AG04450 (cell line): ENCODE measurements at regions not wholly inside any gene's neighbourhood (a gene's known extent, or its start where the extent isn't known, plus 50 kb on each side); places are given as distances from the start of the nearest gene placed in this dataset.

ENCODE experiments used
- CTCF ChIA-PET: fragments of 300-600, 350-600 bp; formaldehyde crosslinking; extraction: SDS; loops from one replicate; lab custom pipeline; 2022; ENCODE audit warnings: antibody characterized with exemption, inconsistent platforms; lab: Charles Lee
- POLR2A ChIA-PET: fragments of 350-600 bp; formaldehyde crosslinking; extraction: SDS; loops from one replicate; lab custom pipeline; 2021; ENCODE audit warnings: antibody characterized with exemption, inconsistent platforms; lab: Yijun Ruan, JAX
- DNase-seq: peaks from one replicate; pipeline ENCODE4 v3.0.0-alpha.2; 2011; ENCODE audit warnings: low read depth, low spot score
- H3K27ac ChIP-seq: one replicate; pipeline ENCODE4 v1.5.1; 2012; ENCODE audit warnings: low read depth, low read length, control low read depth
- H3K27me3 ChIP-seq: one replicate; pipeline ENCODE4 v1.6.0; 2012; ENCODE audit warnings: low read length; ENCODE audit not compliant: control insufficient read depth, insufficient read depth
- H3K4me3 ChIP-seq: 2 replicates; pipeline ENCODE4 v1.5.1; 2011; ENCODE audit warnings: mild to moderate bottlenecking, low read depth, low read length, control low read depth
- H3K9me3 ChIP-seq: 2 replicates; pipeline ENCODE4 v1.5.1; 2012; ENCODE audit warnings: low read length; ENCODE audit not compliant: control insufficient read depth, insufficient read depth
- CTCF ChIP-seq: IDR thresholded peaks from 2 replicates; pipeline ENCODE4 v1.5.1; 2011; ENCODE audit warnings: low read depth, low read length, control low read depth, inconsistent platforms

DNA sequence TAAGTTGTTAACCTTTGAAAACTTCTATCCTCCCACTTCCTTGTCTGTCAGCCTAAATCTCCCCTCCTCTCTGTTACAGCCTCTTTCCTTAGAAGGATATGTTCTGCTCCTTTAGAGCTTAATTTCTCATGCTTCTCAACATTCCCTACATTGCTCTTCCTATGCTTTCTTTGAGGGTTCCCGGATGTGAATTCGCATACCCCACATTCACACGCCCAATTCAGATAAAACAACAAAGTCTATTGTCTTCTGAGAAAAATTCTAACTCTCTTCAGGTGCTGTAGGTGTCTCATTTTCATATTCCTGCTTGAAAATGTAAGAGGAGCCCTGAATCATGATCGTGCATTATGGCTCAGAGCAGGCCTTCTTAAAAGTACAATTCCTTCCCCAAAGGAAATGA, 171.8 kb upstream of the DPH6 start:
- no peak for DNase-seq
- ChIA-PET CTCF (no interaction called here), POLR2A (no interaction called here)
- H3K27ac ChIP-seq = no peak overlapping the region
- no peaks in the 10 kb centered on the region for H3K9me3 ChIP-seq
- no peaks in the 10 kb centered on the region for H3K27me3 ChIP-seq
- no peak overlapping the region for H3K4me3 ChIP-seq
- TF ChIP-seq CTCF = no peak

DNA sequence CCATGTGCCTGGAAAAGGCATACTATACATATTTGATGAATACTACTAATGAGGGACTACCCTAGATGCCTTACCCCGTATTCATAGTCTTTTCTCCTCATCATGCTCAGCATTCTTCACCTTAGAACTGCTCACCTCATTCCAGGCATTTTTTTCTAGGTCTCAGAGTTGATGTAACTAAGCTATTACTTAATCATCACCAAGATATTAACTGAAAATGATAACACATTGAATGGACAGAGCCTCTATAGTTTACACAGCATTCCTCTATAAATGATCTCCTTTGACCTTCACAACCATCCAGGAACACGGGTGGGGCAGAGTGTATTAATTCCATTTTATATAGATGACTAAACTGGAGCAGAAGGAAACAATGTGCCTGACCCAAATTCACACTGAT, 174.1 kb upstream of the DPH6 start:
- ChIA-PET CTCF (no interaction called here), POLR2A (interaction anchor here (1.0 kb wide), 1 partner anchor 23 kb away, joined by 4 read pairs; no protein-coding TSS in a partner anchor)

DNA sequence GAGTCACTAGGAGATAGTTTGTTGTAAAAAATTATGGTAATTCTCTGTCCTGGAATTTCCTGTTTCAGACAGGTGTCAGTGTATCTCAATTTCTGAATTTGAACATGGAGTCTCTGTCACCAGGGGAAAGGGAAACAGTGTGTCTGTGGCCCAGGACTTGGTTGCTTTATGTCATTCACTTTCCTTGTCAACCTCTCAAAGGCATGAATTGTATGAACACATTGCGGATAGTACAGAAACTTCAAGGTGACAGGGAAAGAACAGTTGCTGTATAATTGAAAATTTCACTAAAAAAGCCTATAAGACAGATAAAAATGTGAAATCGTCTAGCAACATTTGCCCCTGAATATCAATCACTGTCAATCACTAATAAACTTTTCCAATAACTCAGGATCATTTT, 175.0 kb upstream of the DPH6 start:
- Histone ChIP-seq H3K27ac (no peak overlapping the region), H3K4me3 (no peak overlapping the region), H3K27me3 (no peaks in the 10 kb centered on the region), H3K9me3 (no peaks in the 10 kb centered on the region)
- no peak for DNase-seq
- ChIA-PET CTCF (no interaction called here), POLR2A (no interaction called here)
- TF ChIP-seq CTCF = no peak

More for the DNA sequence above, 174.1 kb upstream of the DPH6 start:
- no peak for TF ChIP-seq CTCF
- Histone ChIP-seq H3K27me3 (no peaks in the 10 kb centered on the region), H3K27ac (no peak overlapping the region), H3K4me3 (no peak overlapping the region), H3K9me3 (no peaks in the 10 kb centered on the region)
- no peak for DNase-seq

GRCh38 chr15:35721751-35722150, 175.8 kb upstream of the DPH6 start:
- H3K9me3 ChIP-seq = no peaks in the 10 kb centered on the region
- ChIA-PET POLR2A (no interaction called here), CTCF (no interaction called here)

GRCh38 chr15:35722501-35722900, 176.5 kb upstream of the DPH6 start:
- H3K27me3 ChIP-seq = no peaks in the 10 kb centered on the region
- ChIA-PET CTCF (interaction anchor here (0.7 kb wide), 2 partner anchors 200 to 630 kb away, joined by 3 to 6 read pairs; no protein-coding TSS in a partner anchor), POLR2A (interaction anchor here (0.6 kb wide), 1 partner anchor 24 kb away, joined by 7 read pairs; no protein-coding TSS in a partner anchor)
- TF ChIP-seq CTCF = no peak
- H3K27ac ChIP-seq = no peak overlapping the region
- no peak overlapping the region for H3K4me3 ChIP-seq
- DNase-seq = no peak
- H3K9me3 ChIP-seq = no peaks in the 10 kb centered on the region

More at GRCh38 chr15:35721751-35722150, 175.8 kb upstream of the DPH6 start:
- Histone ChIP-seq H3K27ac (no peak overlapping the region), H3K4me3 (no peak overlapping the region), H3K27me3 (no peaks in the 10 kb centered on the region)
- DNase-seq = no peak
- no peak for TF ChIP-seq CTCF
